AG09319 (cell line): ENCODE measurements at regions not wholly inside any gene's neighbourhood (a gene's known extent, or its start where the extent isn't known, plus 50 kb on each side); places are given as distances from the start of the nearest gene placed in this dataset.

ENCODE experiments used
- DNase-seq: peaks from one replicate; pipeline ENCODE4 v3.0.0-alpha.2; 2010; ENCODE audit warnings: low read depth; ENCODE audit errors: extremely low read depth
- CTCF ChIP-seq: IDR thresholded peaks from 2 replicates; pipeline ENCODE4 v1.5.1; 2011; ENCODE audit warnings: low read depth, mild to moderate bottlenecking, inconsistent platforms, low read length, moderate library complexity

GRCh38 chr20:52667358-52667757 lies 304.8 kb upstream of the TSHZ2 start:
- TF ChIP-seq CTCF = no peak
- DNase-seq = no peak

GRCh38 chr20:52665441-52665840 lies 306.7 kb upstream of the TSHZ2 start:
- no peak for TF ChIP-seq CTCF
- no peak for DNase-seq

- DNase-seq = no peak
- no peak for TF ChIP-seq CTCF
Measured at GRCh38 chr20:52655395-52655794, 316.8 kb upstream of the TSHZ2 start.

- DNase-seq = no peak
- no peak for TF ChIP-seq CTCF
Measured at GRCh38 chr20:52654567-52654966, 317.6 kb upstream of the TSHZ2 start.

- no peak for DNase-seq
Measured at GRCh38 chr20:52652271-52652670, 319.9 kb upstream of the TSHZ2 start.

GRCh38 chr20:52649727-52650126 lies 322.4 kb upstream of the TSHZ2 start:
- no peak for DNase-seq
- TF ChIP-seq CTCF = no peak

More at GRCh38 chr20:52652271-52652670, 319.9 kb upstream of the TSHZ2 start:
- TF ChIP-seq CTCF = no peak

- no peak for TF ChIP-seq CTCF
Measured at GRCh38 chr20:52645822-52646221, 326.3 kb upstream of the TSHZ2 start.

More at GRCh38 chr20:52645822-52646221, 326.3 kb upstream of the TSHZ2 start:
- DNase-seq = no peak
